OCI-LY1 (cell line): ENCODE measurements at regions not wholly inside any gene's neighbourhood (a gene's known extent, or its start where the extent isn't known, plus 50 kb on each side); places are given as distances from the start of the nearest gene placed in this dataset.

Experiments
- H2AFZ ChIP-seq: fragments of 200-600 bp; sonication (generic), shearing (Covaris generic); 2 replicates; pipeline ENCODE4 v1.6.0; 2014; ENCODE audit warnings: antibody characterized with exemption, mild to moderate bottlenecking, low read length
- H3F3A ChIP-seq: fragments of 200-600 bp; sonication (generic), shearing (Covaris generic); 2 replicates; pipeline ENCODE4 v1.6.0; 2014; ENCODE audit warnings: mild to moderate bottlenecking, antibody characterized with exemption, low read length, moderate library complexity; ENCODE audit not compliant: insufficient read depth
- H3K27ac ChIP-seq: fragments of 200-600 bp; sonication (generic); 2 replicates; pipeline ENCODE4 v1.5.1; 2014; ENCODE audit warnings: low read length, mixed run types, mild to moderate bottlenecking, low read depth; ENCODE audit not compliant: poor library complexity, severe bottlenecking
- H3K27me3 ChIP-seq: fragments of 200-600 bp; sonication (generic); 2 replicates; pipeline ENCODE4 v1.6.0; 2014; ENCODE audit warnings: antibody characterized with exemption, mild to moderate bottlenecking, low read length, moderate library complexity; ENCODE audit not compliant: insufficient read depth
- H3K36me3 ChIP-seq: fragments of 200-600 bp; sonication (generic); 2 replicates; pipeline ENCODE4 v1.6.1; 2014; ENCODE audit warnings: mild to moderate bottlenecking, antibody characterized with exemption, low read length, moderate library complexity, mixed read lengths; ENCODE audit not compliant: insufficient read depth
- H3K4me1 ChIP-seq: fragments of 200-600 bp; sonication (generic); 2 replicates; pipeline ENCODE4 v1.5.1; 2014; ENCODE audit warnings: mild to moderate bottlenecking, low read length, moderate library complexity; ENCODE audit not compliant: insufficient read depth, severe bottlenecking
- H3K4me2 ChIP-seq: fragments of 200-600 bp; sonication (generic), shearing (Covaris generic); 2 replicates; pipeline ENCODE4 v1.6.1; 2014; ENCODE audit warnings: low read length
- H3K4me3 ChIP-seq: fragments of 200-600 bp; sonication (generic); 2 replicates; pipeline ENCODE4 v1.5.1; 2014; ENCODE audit warnings: low read length, low read depth, mild to moderate bottlenecking, mixed read lengths; ENCODE audit not compliant: poor library complexity, severe bottlenecking
- H3K79me2 ChIP-seq: fragments of 200-600 bp; shearing (Covaris generic); 2 replicates; pipeline ENCODE4 v1.6.1; 2016; ENCODE audit warnings: mixed run types, low read length, mixed read lengths; ENCODE audit not compliant: insufficient read depth
- H3K9ac ChIP-seq: fragments of 200-600 bp; sonication (generic), shearing (Covaris generic); 2 replicates; pipeline ENCODE4 v1.6.1; 2014; ENCODE audit warnings: mild to moderate bottlenecking, low read length, mixed read lengths
- H3K9me2 ChIP-seq: fragments of 200-600 bp; sonication (generic), shearing (Covaris generic); 2 replicates; pipeline ENCODE4 v1.6.1; 2014; ENCODE audit warnings: low read depth, mild to moderate bottlenecking, low read length, mixed read lengths
- H3K9me3 ChIP-seq: fragments of 200-600 bp; shearing (Covaris generic); 2 replicates; pipeline ENCODE4 v1.6.1; 2014; ENCODE audit warnings: low read length, mixed read lengths
- H4K20me1 ChIP-seq: fragments of 200-600 bp; sonication (generic), shearing (Covaris generic); 2 replicates; pipeline ENCODE4 v1.6.0; 2016; ENCODE audit warnings: mild to moderate bottlenecking, low read length; ENCODE audit not compliant: insufficient read depth
- CTCF ChIP-seq: fragments of 200-600 bp; sonication (generic), shearing (Covaris generic); IDR thresholded peaks from 2 replicates; pipeline ENCODE4 v1.5.1; 2017; ENCODE audit warnings: mild to moderate bottlenecking, antibody characterized with exemption, low read length, moderate library complexity, mixed read lengths
- EZH2 ChIP-seq: fragments of 200-600 bp; sonication (generic), shearing (Covaris generic); IDR thresholded peaks from 2 replicates; pipeline ENCODE4 v1.8.0; 2017; ENCODE audit warnings: borderline replicate concordance, mixed run types, mild to moderate bottlenecking, antibody characterized with exemption, low read length, moderate library complexity, mixed read lengths

- Histone ChIP-seq H3F3A (no peaks in the 10 kb centered on the region), H4K20me1 (no peaks in the 10 kb centered on the region), H3K36me3 (no peaks in the 10 kb centered on the region), H3K27ac (no peak overlapping the region), H3K4me3 (no peak overlapping the region), H2AFZ (no peak overlapping the region), H3K9me2 (no peaks in the 10 kb centered on the region), H3K27me3 (no peaks in the 10 kb centered on the region), H3K9me3 (no peaks in the 10 kb centered on the region), H3K4me2 (no peak overlapping the region), H3K9ac (no peak overlapping the region), H3K79me2 (no peaks in the 10 kb centered on the region), H3K4me1 (no peaks in the 10 kb centered on the region)
- no peak for TF ChIP-seq EZH2
- no peak for TF ChIP-seq CTCF
Observed at GRCh38 chr4:84327526-84327925, 171.6 kb downstream of the NKX6-1 start.

- Histone ChIP-seq H3K9me3 (no peaks in the 10 kb centered on the region), H3K79me2 (no peaks in the 10 kb centered on the region), H3K4me2 (no peak overlapping the region), H3K9me2 (no peaks in the 10 kb centered on the region), H3K4me1 (no peaks in the 10 kb centered on the region), H3K9ac (no peak overlapping the region), H3K27me3 (no peaks in the 10 kb centered on the region), H4K20me1 (no peaks in the 10 kb centered on the region), H3K4me3 (no peak overlapping the region), H3K27ac (no peak overlapping the region), H3K36me3 (no peaks in the 10 kb centered on the region), H2AFZ (no peak overlapping the region), H3F3A (no peaks in the 10 kb centered on the region)
- TF ChIP-seq EZH2 (no peak), CTCF (no peak)
Observed at GRCh38 chr4:84325625-84326024, 173.5 kb downstream of the NKX6-1 start.

- no peak overlapping the region for H3K9ac ChIP-seq
- no peaks in the 10 kb centered on the region for H3K9me2 ChIP-seq
- H3K4me2 ChIP-seq: no peak overlapping the region
- H3F3A ChIP-seq: no peaks in the 10 kb centered on the region
- H3K4me1 ChIP-seq: no peaks in the 10 kb centered on the region
- no peak overlapping the region for H3K4me3 ChIP-seq
- no peak overlapping the region for H3K27ac ChIP-seq
- no peaks in the 10 kb centered on the region for H3K36me3 ChIP-seq
- H2AFZ ChIP-seq: no peak overlapping the region
- TF ChIP-seq CTCF: no peak
- TF ChIP-seq EZH2: no peak
- H3K79me2 ChIP-seq: no peaks in the 10 kb centered on the region
- H4K20me1 ChIP-seq: no peaks in the 10 kb centered on the region
- H3K9me3 ChIP-seq: no peaks in the 10 kb centered on the region
- H3K27me3 ChIP-seq: no peaks in the 10 kb centered on the region
Observed at GRCh38 chr4:84324303-84325245, 174.5 kb downstream of the NKX6-1 start.
